Endothelial cell (in vitro differentiated cells): ENCODE measurements at regions not wholly inside any gene's neighbourhood (a gene's known extent, or its start where the extent isn't known, plus 50 kb on each side); places are given as distances from the start of the nearest gene placed in this dataset.

ENCODE experiments used
- DNase-seq: peaks from one replicate; pipeline ENCODE4 v3.0.0; 2021; ENCODE audit warnings: low spot score
- H3K27ac Mint-ChIP-seq: one replicate; pipeline ENCODE4 v1.8.0; 2021; ENCODE audit warnings: mixed read lengths, inconsistent platforms; ENCODE audit not compliant: unreplicated experiment
- H3K27me3 Mint-ChIP-seq: one replicate; pipeline ENCODE4 v1.8.0; 2021; ENCODE audit warnings: mild to moderate bottlenecking, moderate library complexity, mixed read lengths, inconsistent platforms; ENCODE audit not compliant: unreplicated experiment
- H3K36me3 Mint-ChIP-seq: one replicate; pipeline ENCODE4 v1.8.0; 2021; ENCODE audit warnings: mild to moderate bottlenecking, low read depth, mixed read lengths, inconsistent platforms; ENCODE audit not compliant: unreplicated experiment
- H3K4me1 Mint-ChIP-seq: one replicate; pipeline ENCODE4 v1.8.0; 2021; ENCODE audit warnings: mild to moderate bottlenecking, mixed read lengths, inconsistent platforms; ENCODE audit not compliant: unreplicated experiment
- H3K4me3 Mint-ChIP-seq: one replicate; pipeline ENCODE4 v1.8.0; 2021; ENCODE audit warnings: mild to moderate bottlenecking, mixed read lengths, inconsistent platforms; ENCODE audit not compliant: unreplicated experiment
- H3K9me3 Mint-ChIP-seq: one replicate; pipeline ENCODE4 v1.8.0; 2021; ENCODE audit warnings: mixed read lengths, inconsistent platforms; ENCODE audit not compliant: unreplicated experiment
- CTCF ChIP-seq: fragments of 200-600 bp; sonication (generic); IDR thresholded peaks from one replicate; pipeline ENCODE4 v1.5.0; 2021; ENCODE audit warnings: antibody characterized with exemption; ENCODE audit not compliant: unreplicated experiment

- DNase-seq, result no peak
- no peak overlapping the region for H3K4me3 Mint-ChIP-seq
- H3K27ac Mint-ChIP-seq, result no peak overlapping the region
- TF ChIP-seq CTCF, result no peak
- H3K9me3 Mint-ChIP-seq, result no peaks in the 10 kb centered on the region
- H3K27me3 Mint-ChIP-seq, result peaks cover 18% of the 10 kb centered on the region
- H3K4me1 Mint-ChIP-seq, result no peaks in the 10 kb centered on the region
- H3K36me3 Mint-ChIP-seq, result no peaks in the 10 kb centered on the region
These were observed 231.0 kb downstream of the RBFOX3 start for GRCh38 chr17:79379700-79380445.

GRCh38 chr17:79377230-79377786 lies 233.5 kb downstream of the RBFOX3 start:
- Mint-ChIP-seq H3K9me3 (no peaks in the 10 kb centered on the region), H3K27me3 (peaks cover 16% of the 10 kb centered on the region), H3K4me3 (no peak overlapping the region), H3K36me3 (no peaks in the 10 kb centered on the region), H3K27ac (no peak overlapping the region), H3K4me1 (no peaks in the 10 kb centered on the region)
- no peak for DNase-seq
- no peak for TF ChIP-seq CTCF

- DNase-seq, result no peak
- no peak overlapping the region for H3K27ac Mint-ChIP-seq
- no peak overlapping the region for H3K4me3 Mint-ChIP-seq
- peaks cover 10% of the 10 kb centered on the region for H3K27me3 Mint-ChIP-seq
- no peak for TF ChIP-seq CTCF
- no peaks in the 10 kb centered on the region for H3K4me1 Mint-ChIP-seq
- no peaks in the 10 kb centered on the region for H3K9me3 Mint-ChIP-seq
- no peaks in the 10 kb centered on the region for H3K36me3 Mint-ChIP-seq
These were observed 236.0 kb downstream of the RBFOX3 start for GRCh38 chr17:79374807-79375206.

- Mint-ChIP-seq H3K27me3 (peaks cover 7% of the 10 kb centered on the region), H3K4me3 (no peak overlapping the region), H3K9me3 (no peaks in the 10 kb centered on the region), H3K4me1 (no peaks in the 10 kb centered on the region), H3K27ac (no peak overlapping the region), H3K36me3 (no peaks in the 10 kb centered on the region)
- DNase-seq, result no peak
- TF ChIP-seq CTCF, result no peak
These were observed 236.7 kb downstream of the RBFOX3 start for GRCh38 chr17:79374087-79374689.
